ENCODE measurements at regions not wholly inside any gene's neighbourhood (a gene's known extent, or its start where the extent isn't known, plus 50 kb on each side); places are given as distances from the start of the nearest gene placed in this dataset.

- DNase-seq (ENCODE audit: low read depth in 2 of 2) = no peak
Observed at GRCh38 chr1:219318826-219319225, 145.1 kb downstream of the LYPLAL1 start.

DNA sequence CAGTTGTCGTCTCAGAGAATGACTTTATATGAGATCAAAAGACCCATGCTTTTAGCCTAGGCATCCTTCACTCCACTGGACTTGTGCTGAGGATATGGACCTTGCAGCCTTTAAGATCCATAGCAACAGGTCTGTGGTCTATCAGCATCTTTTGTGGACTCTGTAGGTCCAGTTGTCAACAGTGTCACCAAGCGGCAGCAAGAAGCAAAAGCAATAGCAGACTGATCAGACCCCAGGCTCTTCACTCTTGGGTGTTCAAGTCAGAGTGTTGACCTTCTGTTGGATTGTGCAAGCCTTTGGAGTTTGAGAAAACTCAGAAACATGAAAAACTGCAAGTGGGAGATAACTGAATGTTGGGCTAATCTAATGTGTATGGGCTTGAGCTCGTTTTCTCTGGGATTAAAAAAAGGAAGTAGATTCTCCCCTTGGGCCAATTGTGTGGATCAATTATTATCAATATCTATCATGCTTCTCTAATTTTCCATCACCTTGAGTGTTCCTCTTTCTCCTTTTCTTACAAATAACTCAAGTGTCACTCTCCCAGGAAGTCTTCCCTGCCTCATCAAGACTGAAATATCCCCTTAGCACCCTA is 144.2 kb downstream of the LYPLAL1 start:
- DNase-seq (ENCODE audit: low read depth in 2 of 2) = peak; percentile 2 to 47

- DNase-seq (ENCODE audit: low read depth in 2 of 2) = no peak
Observed at GRCh38 chr1:219316066-219316465, 142.4 kb downstream of the LYPLAL1 start.

- DNase-seq (ENCODE audit: low read depth in 2 of 2) = no peak
Observed at GRCh38 chr1:219313961-219314360, 140.3 kb downstream of the LYPLAL1 start.

DNA sequence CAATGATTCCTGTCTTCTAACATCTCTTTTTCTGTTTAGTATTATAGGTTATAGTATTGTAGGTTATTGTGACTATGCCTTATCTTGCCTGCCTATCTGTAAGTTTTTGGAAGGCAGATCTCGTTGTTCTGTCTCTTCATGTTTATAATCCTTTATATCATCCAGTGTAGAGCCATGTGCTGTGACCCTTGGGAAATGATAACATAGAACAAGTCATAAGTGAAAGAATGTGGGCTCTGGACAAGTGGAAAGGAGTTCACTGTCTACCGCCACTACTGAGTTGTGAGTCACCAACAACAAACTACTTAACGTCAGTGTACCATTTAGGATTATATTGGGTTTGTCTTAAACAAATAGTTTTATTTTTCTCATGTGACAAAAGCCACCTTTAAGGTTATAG is 139.3 kb downstream of the LYPLAL1 start:
- DNase-seq (ENCODE audit: low read depth in 2 of 2) = peak in 1 of 2 donors; percentile 57

DNA sequence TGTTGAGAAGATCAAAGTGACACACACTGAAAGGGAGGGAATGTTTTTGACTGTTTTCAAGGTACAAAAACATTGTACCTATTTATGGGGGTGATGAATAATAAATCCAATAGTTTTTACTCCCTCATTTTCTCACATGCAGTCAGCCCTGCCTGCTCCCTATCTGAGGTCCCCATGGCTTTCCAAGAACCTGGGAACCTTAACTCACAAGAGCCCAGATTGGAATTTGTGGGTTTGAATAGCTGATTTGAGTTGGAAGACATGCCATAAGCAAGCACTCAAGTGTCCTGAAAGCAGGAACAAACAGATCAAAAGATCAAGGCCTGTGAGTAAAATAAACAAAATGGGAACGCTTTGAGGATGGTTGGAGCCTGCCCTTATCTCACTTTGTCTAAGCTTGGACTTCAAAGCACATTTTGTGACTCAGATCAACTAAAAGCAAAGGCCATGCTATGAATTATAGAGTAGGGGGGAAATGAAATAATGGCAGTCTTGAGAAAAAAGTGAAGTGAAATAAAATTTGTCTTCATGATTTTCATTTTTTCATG is 136.6 kb downstream of the LYPLAL1 start:
- DNase-seq (ENCODE audit: low read depth in 2 of 2) = peak in 1 of 2 donors; percentile 48

DNA sequence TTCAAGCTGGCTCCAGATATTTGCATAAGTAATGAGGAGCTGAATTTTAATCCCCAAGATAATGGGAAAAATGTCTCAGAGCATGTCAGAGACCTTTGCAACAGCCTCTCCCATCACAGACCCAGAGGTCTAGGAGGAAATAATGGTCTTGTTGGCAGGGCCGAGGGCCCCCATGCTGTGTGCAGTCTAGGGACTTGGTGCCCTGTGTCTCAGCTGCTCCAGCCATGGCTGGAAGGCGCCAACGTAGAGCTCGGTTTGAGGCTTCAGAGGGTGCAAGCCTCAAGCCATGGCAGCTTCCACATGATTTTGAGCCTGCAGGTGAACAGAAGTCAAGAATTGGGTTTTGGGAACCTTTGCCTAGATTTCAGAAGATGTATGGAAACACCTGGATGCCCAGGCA is 134.7 kb downstream of the LYPLAL1 start:
- no peak for DNase-seq (ENCODE audit: low read depth in 2 of 2)

DNA sequence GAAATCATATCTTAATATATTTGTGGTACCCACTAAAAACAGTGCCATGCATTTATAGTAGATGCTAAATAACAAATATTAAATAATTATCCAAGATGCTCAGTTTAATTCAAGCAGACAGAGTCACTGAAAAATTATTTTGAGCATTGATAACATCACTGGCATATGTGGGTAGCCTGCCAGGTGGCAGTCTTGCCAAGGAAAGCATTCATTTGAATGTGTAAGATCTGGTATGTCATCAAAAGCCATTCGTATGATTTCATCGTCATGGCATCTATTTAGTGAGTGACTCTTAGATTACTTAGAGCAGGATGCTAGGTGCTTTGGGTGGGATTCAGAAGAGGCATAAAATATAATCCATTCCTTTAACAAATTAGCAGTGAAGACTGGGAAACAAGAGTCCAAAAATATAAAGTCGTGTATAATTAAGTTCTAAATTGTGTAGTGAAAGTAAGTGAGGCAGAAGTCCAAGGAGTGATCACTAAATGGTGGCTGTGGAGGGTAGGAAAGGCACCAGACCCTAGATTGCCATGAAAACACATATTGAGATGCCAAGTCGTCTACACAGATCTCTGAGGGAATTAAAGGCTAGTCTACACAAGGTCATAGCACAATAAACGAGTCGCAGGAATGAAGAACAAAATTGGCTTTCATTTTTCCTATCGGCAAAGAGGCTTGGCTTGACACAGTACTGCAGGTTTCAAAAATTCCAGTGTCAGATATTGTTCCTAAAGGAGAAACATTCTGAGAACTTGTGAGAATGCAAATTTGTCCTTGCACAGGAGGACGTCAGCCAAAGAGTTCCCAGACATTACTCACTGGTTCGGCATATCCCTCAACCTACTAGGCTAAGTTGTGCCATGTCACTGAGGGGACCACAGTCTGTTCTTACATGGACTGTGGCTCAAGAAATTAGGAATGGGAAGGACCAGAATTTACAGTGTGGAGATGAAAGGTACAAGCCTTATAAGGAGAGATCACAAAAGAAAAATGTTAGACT is 130.8 kb downstream of the LYPLAL1 start:
- peak in 1 of 2 donors; percentile 78 for DNase-seq (ENCODE audit: low read depth in 2 of 2)

- peak in 1 of 2 donors; percentile 50 for DNase-seq (ENCODE audit: low read depth in 2 of 2)
Observed at GRCh38 chr1:219302697-219303096, 129.0 kb downstream of the LYPLAL1 start.

GRCh38 chr1:219299420-219299819 is 125.7 kb downstream of the LYPLAL1 start:
- no peak for DNase-seq (ENCODE audit: low read depth in 2 of 2)

DNA sequence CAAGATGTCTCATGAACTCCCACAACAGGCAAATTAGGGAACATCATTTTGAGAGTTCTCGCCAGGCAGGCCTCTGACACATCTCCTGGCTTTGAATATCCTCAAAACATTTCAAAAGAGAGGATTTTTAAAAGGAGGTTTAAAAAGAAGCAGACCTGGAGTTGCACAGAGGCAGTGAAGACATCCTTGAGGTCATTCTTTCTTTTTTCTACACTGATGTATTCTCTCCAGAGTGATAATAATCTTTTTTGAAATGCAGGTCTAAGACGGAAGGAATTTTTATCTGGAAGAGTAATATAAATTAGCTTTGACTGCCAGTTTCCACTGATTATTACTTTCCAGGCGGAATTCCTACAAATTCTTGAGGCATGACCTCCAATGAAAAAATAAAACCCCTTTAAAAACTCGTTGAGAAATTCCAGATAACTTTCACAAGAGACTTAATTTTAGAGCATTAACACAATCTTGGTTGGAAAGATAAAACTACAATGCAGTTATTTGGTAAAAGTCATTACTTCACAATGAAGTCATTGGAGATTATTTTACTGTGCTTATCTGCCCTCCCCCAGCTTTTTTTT is 125.0 kb downstream of the LYPLAL1 start:
- no peak for DNase-seq (ENCODE audit: low read depth in 2 of 2)

- no peak for DNase-seq (ENCODE audit: low read depth in 2 of 2)
Observed at GRCh38 chr1:219296430-219297355, 123.0 kb downstream of the LYPLAL1 start.

GRCh38 chr1:219294251-219294650 is 120.6 kb downstream of the LYPLAL1 start:
- DNase-seq (ENCODE audit: low read depth in 2 of 2) = no peak

- DNase-seq (ENCODE audit: low read depth in 2 of 2) = no peak
Observed at GRCh38 chr1:219293410-219293809, 119.7 kb downstream of the LYPLAL1 start.

DNA sequence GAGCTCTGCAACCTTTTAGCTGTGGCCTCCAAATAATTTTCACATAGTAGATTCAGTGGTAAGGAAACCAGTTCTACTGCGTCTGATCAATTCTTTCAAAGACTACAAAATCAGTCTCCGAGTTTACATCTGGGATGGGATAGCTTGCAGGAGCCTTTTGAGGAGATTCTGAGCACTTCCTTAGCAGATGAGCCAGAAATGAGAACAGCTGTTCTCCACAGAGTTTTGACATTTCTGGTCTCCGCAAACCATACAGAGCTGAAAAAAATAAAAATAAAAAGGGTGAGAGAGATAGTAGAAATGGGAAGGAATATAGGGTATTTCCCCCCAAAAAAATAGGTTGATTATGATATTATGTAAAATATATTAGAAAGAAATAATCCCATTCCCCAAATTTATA is 119.3 kb downstream of the LYPLAL1 start:
- no peak for DNase-seq (ENCODE audit: low read depth in 2 of 2)

DNA sequence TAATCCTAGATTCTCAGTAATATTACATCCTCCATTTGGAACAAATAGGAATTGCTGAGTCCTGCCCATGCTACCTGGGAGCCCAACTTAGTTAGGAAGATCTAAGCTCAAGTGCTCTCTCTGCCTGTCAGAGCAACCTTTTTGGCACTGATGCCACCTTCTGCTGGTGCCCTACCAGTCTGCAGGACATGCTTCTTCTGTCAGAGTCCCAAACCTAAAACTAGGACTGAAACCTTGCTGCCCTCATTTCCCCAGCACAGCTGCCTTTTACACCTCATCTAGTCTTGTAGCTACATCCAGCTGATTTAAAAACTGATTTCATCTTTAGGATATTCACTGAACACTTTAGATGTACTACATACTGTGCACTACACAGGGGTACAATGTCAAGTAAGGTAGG is 118.7 kb downstream of the LYPLAL1 start:
- DNase-seq (ENCODE audit: low read depth in 2 of 2) = no peak

DNA sequence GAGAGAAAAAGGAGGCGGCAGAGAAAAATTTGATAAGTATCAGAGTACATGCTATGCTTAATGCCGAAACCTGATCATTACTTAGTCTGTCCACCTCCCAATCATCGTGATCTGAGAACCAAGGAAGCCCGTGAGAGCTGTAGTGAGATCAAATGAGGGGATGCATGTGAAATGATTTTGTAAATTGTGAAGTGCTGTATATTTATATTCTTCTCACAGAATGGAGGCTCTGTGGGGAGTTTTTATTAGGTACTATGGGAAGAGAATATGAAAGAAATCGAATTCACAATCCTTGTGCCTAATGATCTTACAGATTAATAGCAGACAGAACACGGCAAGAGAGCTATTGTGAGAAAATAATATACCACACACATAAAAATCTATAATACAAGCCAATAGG is 115.5 kb downstream of the LYPLAL1 start:
- DNase-seq (ENCODE audit: low read depth in 2 of 2) = no peak

- no peak for DNase-seq (ENCODE audit: low read depth in 2 of 2)
Observed at GRCh38 chr1:219283541-219283940, 109.9 kb downstream of the LYPLAL1 start.

- DNase-seq (ENCODE audit: low read depth in 2 of 2) = no peak
Observed at GRCh38 chr1:219281831-219282230, 108.2 kb downstream of the LYPLAL1 start.

DNA sequence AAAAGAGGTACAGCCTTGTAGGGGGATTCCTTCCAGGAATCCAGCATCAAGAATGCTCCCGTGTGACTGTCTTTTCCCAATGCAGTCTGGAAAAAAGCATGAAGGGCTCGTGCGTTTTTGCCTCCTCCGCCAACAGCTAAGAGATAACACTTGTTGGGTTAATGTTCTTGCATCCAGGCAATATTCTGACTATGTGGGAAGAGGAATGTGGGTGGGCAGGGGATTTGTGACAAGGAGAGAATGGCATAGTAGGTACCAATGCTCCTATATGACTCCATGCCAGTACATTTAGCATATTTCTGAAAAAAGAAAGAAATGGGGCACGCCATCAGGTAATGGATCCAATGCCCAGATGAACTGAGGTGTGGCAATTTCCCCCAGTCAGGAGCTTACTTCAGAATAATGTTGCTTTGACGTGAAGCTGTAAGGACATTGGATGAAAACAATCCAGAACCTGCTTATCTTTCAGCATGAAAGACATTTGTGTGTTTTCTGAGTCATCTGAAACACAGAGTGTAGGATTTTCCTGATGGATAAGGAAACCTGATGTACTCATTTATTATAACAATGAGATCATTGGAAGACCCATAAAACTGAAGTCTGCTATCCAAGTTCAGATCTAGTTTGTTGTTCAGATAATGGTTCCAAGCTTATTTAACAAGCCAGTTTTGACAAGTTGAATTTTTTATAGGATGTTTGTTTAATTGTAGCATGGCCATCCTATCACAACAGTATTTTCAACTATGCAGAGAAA is 105.5 kb downstream of the LYPLAL1 start:
- DNase-seq (ENCODE audit: low read depth in 2 of 2) = peak in 1 of 2 donors; percentile 62

Measured in dermis microvascular lymphatic vessel endothelial cell (primary cell).